ENCODE measurements at regions not wholly inside any gene's neighbourhood (a gene's known extent, or its start where the extent isn't known, plus 50 kb on each side); places are given as distances from the start of the nearest gene placed in this dataset.

DNA sequence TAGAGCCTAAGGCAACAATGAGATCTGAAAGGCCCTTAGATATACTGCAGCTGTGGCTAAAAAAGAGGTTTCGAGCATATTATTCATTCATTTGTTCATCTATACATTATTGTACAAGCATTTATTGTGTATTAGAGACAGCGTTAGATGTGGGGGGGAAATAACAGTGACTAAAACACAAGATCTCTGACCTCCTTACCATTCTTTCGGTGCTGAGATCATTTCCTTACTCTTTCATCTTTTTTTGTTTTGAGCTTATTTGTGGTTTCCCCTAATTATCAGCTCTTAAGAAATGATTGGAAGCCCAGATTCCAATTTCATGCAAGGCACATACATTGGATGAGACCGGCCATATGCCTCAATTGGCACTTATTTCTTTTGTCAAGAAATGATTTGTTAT lies 113.2 kb downstream of the SEC61B start:
- ATAC-seq (ENCODE audit: insufficient read depth, low read depth) (no peak), DNase-seq (no peak)
- no peaks in the 10 kb centered on the region for H3K36me3 ChIP-seq (ENCODE audit: insufficient read depth, low read length)
- H4K20me1 ChIP-seq (ENCODE audit: insufficient read depth, low read length): no peaks in the 10 kb centered on the region
- H2AFZ ChIP-seq (ENCODE audit: low read depth, low read length): no peak overlapping the region
- no peak overlapping the region for H3K27ac ChIP-seq (ENCODE audit: low read length)
- no peaks in the 10 kb centered on the region for H3K27me3 ChIP-seq (ENCODE audit: insufficient read depth, low read length, poor library complexity)
- no peaks in the 10 kb centered on the region for H3K9me3 ChIP-seq (ENCODE audit: insufficient read depth, low read length, severe bottlenecking)
- H3K4me2 ChIP-seq (ENCODE audit: insufficient read depth, low read length): no peak overlapping the region
- TF ChIP-seq EZH2 (IDR thresholded peaks at IDR 0.05; ENCODE audit: borderline replicate concordance, low read depth, low read length, severe bottlenecking): no peak
- TF ChIP-seq, protein P1, sequence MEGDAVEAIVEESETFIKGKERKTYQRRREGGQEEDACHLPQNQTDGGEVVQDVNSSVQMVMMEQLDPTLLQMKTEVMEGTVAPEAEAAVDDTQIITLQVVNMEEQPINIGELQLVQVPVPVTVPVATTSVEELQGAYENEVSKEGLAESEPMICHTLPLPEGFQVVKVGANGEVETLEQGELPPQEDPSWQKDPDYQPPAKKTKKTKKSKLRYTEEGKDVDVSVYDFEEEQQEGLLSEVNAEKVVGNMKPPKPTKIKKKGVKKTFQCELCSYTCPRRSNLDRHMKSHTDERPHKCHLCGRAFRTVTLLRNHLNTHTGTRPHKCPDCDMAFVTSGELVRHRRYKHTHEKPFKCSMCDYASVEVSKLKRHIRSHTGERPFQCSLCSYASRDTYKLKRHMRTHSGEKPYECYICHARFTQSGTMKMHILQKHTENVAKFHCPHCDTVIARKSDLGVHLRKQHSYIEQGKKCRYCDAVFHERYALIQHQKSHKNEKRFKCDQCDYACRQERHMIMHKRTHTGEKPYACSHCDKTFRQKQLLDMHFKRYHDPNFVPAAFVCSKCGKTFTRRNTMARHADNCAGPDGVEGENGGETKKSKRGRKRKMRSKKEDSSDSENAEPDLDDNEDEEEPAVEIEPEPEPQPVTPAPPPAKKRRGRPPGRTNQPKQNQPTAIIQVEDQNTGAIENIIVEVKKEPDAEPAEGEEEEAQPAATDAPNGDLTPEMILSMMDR (IDR thresholded peaks at IDR 0.05; ENCODE audit: borderline replicate concordance, extremely low read depth, low read length, poor library complexity, severe bottlenecking): no peak
- H3K9ac ChIP-seq (ENCODE audit: low read depth, low read length): no peak overlapping the region
- no peak overlapping the region for H3K4me3 ChIP-seq (ENCODE audit: low read depth in 1 of 2, low read length in 2 of 2)
- no peaks in the 10 kb centered on the region for H3K4me1 ChIP-seq (ENCODE audit: insufficient read depth, low read length)
- no peaks in the 10 kb centered on the region for H3K79me2 ChIP-seq (ENCODE audit: insufficient read depth, low read length)

DNA sequence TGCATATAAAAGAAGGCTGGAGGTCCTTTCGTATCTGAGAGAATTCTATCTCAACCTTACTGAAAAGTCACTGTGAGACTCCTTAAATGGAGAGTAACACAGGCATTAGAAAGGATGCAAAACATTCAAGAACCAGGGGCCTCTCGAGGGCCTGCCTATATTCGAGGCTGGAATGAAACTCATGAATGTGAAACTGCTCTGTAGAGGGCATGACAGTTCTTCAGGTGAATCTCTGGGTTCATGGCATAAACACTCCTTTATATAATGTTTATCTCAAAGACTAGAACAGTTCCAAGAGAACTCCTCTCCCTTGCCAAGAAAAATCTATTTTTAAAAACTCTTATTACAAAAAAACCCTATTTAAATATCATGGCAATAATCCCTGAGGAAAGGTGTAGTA lies 113.9 kb downstream of the SEC61B start:
- ATAC-seq (ENCODE audit: insufficient read depth, low read depth): no peak
- no peaks in the 10 kb centered on the region for H3K79me2 ChIP-seq (ENCODE audit: insufficient read depth, low read length)
- H3K9ac ChIP-seq (ENCODE audit: low read depth, low read length): no peak overlapping the region
- H3K4me3 ChIP-seq (ENCODE audit: low read depth in 1 of 2, low read length in 2 of 2): no peak overlapping the region
- no peak overlapping the region for H3K27ac ChIP-seq (ENCODE audit: low read length)
- H3K27me3 ChIP-seq (ENCODE audit: insufficient read depth, low read length, poor library complexity): no peaks in the 10 kb centered on the region
- TF ChIP-seq, protein P1 (IDR thresholded peaks at IDR 0.05; ENCODE audit: borderline replicate concordance, extremely low read depth, low read length, poor library complexity, severe bottlenecking): no peak
- TF ChIP-seq EZH2 (IDR thresholded peaks at IDR 0.05; ENCODE audit: borderline replicate concordance, low read depth, low read length, severe bottlenecking): no peak
- no peak overlapping the region for H2AFZ ChIP-seq (ENCODE audit: low read depth, low read length)
- no peak overlapping the region for H3K4me2 ChIP-seq (ENCODE audit: insufficient read depth, low read length)
- no peaks in the 10 kb centered on the region for H4K20me1 ChIP-seq (ENCODE audit: insufficient read depth, low read length)
- H3K36me3 ChIP-seq (ENCODE audit: insufficient read depth, low read length): no peaks in the 10 kb centered on the region
- no peaks in the 10 kb centered on the region for H3K9me3 ChIP-seq (ENCODE audit: insufficient read depth, low read length, severe bottlenecking)
- H3K4me1 ChIP-seq (ENCODE audit: insufficient read depth, low read length): no peaks in the 10 kb centered on the region
- DNase-seq: no peak

DNA sequence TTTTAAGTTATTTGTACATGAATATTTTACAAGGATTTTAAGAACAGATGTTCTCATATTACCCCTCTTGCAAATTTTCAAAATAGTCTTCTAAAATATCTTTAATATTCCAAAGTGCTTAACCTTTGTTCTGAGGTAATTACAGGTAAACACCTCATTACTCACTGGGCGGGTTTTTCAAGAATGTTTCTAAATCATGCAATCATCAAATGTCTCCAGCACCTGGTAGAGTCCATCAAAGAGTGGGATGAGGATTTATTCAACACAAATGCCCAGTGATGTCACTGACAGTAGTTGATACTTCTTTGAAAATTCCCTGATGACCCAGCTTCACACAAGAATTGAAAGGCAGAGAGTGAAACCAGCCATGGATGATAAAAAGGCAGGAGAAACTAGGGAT lies 114.4 kb downstream of the SEC61B start:
- no peaks in the 10 kb centered on the region for H3K4me1 ChIP-seq (ENCODE audit: insufficient read depth, low read length)
- no peak overlapping the region for H3K4me3 ChIP-seq (ENCODE audit: low read depth in 1 of 2, low read length in 2 of 2)
- no peak overlapping the region for H3K9ac ChIP-seq (ENCODE audit: low read depth, low read length)
- ATAC-seq (ENCODE audit: insufficient read depth, low read depth) (no peak), DNase-seq (no peak)
- no peaks in the 10 kb centered on the region for H3K79me2 ChIP-seq (ENCODE audit: insufficient read depth, low read length)
- H2AFZ ChIP-seq (ENCODE audit: low read depth, low read length): no peak overlapping the region
- H3K27me3 ChIP-seq (ENCODE audit: insufficient read depth, low read length, poor library complexity): no peaks in the 10 kb centered on the region
- H3K36me3 ChIP-seq (ENCODE audit: insufficient read depth, low read length): no peaks in the 10 kb centered on the region
- H3K4me2 ChIP-seq (ENCODE audit: insufficient read depth, low read length): no peak overlapping the region
- no peaks in the 10 kb centered on the region for H3K9me3 ChIP-seq (ENCODE audit: insufficient read depth, low read length, severe bottlenecking)
- H4K20me1 ChIP-seq (ENCODE audit: insufficient read depth, low read length): no peaks in the 10 kb centered on the region
- no peak overlapping the region for H3K27ac ChIP-seq (ENCODE audit: low read length)
- TF ChIP-seq EZH2 (IDR thresholded peaks at IDR 0.05; ENCODE audit: borderline replicate concordance, low read depth, low read length, severe bottlenecking): no peak
- TF ChIP-seq, protein P1 (IDR thresholded peaks at IDR 0.05; ENCODE audit: borderline replicate concordance, extremely low read depth, low read length, poor library complexity, severe bottlenecking): no peak

DNA sequence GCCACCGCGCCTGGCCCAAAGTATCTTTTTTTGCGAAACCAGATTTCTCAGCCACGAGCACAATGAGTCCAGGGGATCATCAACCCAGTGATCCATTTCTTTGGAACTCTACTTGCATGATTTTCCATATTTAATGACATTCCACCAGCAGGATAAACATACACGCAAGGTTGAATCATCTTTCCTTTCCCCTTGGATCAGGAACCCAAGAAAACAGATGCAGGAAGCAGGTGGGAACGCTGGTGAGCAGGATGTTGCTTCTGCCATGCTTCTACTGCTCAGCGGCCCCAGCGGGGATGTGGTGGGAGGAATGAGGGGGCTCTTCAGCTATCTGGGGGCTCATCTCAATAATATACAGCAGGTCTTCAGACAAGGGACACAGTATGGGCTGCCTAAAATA lies 118.2 kb downstream of the SEC61B start:
- ATAC-seq (ENCODE audit: insufficient read depth, low read depth) (no peak), DNase-seq (no peak)
- H3K36me3 ChIP-seq (ENCODE audit: insufficient read depth, low read length): no peaks in the 10 kb centered on the region
- H3K4me2 ChIP-seq (ENCODE audit: insufficient read depth, low read length): no peak overlapping the region
- H4K20me1 ChIP-seq (ENCODE audit: insufficient read depth, low read length): no peaks in the 10 kb centered on the region
- H3K4me3 ChIP-seq (ENCODE audit: low read depth in 1 of 2, low read length in 2 of 2): no peak overlapping the region
- no peak overlapping the region for H2AFZ ChIP-seq (ENCODE audit: low read depth, low read length)
- no peak overlapping the region for H3K27ac ChIP-seq (ENCODE audit: low read length)
- no peak for TF ChIP-seq EZH2 (IDR thresholded peaks at IDR 0.05; ENCODE audit: borderline replicate concordance, low read depth, low read length, severe bottlenecking)
- TF ChIP-seq, protein P1 (IDR thresholded peaks at IDR 0.05; ENCODE audit: borderline replicate concordance, extremely low read depth, low read length, poor library complexity, severe bottlenecking): no peak
- no peaks in the 10 kb centered on the region for H3K9me3 ChIP-seq (ENCODE audit: insufficient read depth, low read length, severe bottlenecking)
- no peaks in the 10 kb centered on the region for H3K27me3 ChIP-seq (ENCODE audit: insufficient read depth, low read length, poor library complexity)
- no peaks in the 10 kb centered on the region for H3K4me1 ChIP-seq (ENCODE audit: insufficient read depth, low read length)
- H3K9ac ChIP-seq (ENCODE audit: low read depth, low read length): no peak overlapping the region
- no peaks in the 10 kb centered on the region for H3K79me2 ChIP-seq (ENCODE audit: insufficient read depth, low read length)

Data from DND-41 (cell line).